ENCODE measurements at regions not wholly inside any gene's neighbourhood (a gene's known extent, or its start where the extent isn't known, plus 50 kb on each side); places are given as distances from the start of the nearest gene placed in this dataset.

- no peak for DNase-seq (ENCODE audit: low read depth)
- H3K4me3 ChIP-seq (ENCODE audit: low read depth, low read length), result no peak overlapping the region
- TF ChIP-seq POLR2A (IDR thresholded peaks at IDR 0.05; ENCODE audit: extremely low read depth, insufficient read length), result no peak
These were observed 58.1 kb upstream of the ZNF354A start for GRCh38 chr5:178788381-178789085.

GRCh38 chr5:178787889-178788288 lies 57.4 kb upstream of the ZNF354A start:
- no peak for TF ChIP-seq MYC (IDR thresholded peaks at IDR 0.05; ENCODE audit: low read depth, low read length)
- no peak for TF ChIP-seq MAX (IDR thresholded peaks at IDR 0.05; ENCODE audit: low read depth, low read length)
- no peak for TF ChIP-seq CTCF (IDR thresholded peaks at IDR 0.05; ENCODE audit: low read depth, low read length)
- TF ChIP-seq POLR2A (IDR thresholded peaks at IDR 0.05; ENCODE audit: extremely low read depth, insufficient read length), result no peak

GRCh38 chr5:178786859-178787499 lies 56.5 kb upstream of the ZNF354A start:
- no peak overlapping the region for H3K4me3 ChIP-seq (ENCODE audit: low read depth, low read length)
- DNase-seq (ENCODE audit: low read depth), result peak; percentile 21
- TF ChIP-seq CTCF (IDR thresholded peaks at IDR 0.05; ENCODE audit: low read depth, low read length), result no peak
- TF ChIP-seq POLR2A (IDR thresholded peaks at IDR 0.05; ENCODE audit: extremely low read depth, insufficient read length), result no peak
- TF ChIP-seq MYC (IDR thresholded peaks at IDR 0.05; ENCODE audit: low read depth, low read length), result no peak
- TF ChIP-seq MAX (IDR thresholded peaks at IDR 0.05; ENCODE audit: low read depth, low read length), result no peak

More at GRCh38 chr5:178787889-178788288, 57.4 kb upstream of the ZNF354A start:
- no peak for DNase-seq (ENCODE audit: low read depth)
- no peak overlapping the region for H3K4me3 ChIP-seq (ENCODE audit: low read depth, low read length)

- no peak overlapping the region for H3K4me3 ChIP-seq (ENCODE audit: low read depth, low read length)
- no peak for DNase-seq (ENCODE audit: low read depth)
- no peak for TF ChIP-seq MAX (IDR thresholded peaks at IDR 0.05; ENCODE audit: low read depth, low read length)
- TF ChIP-seq MYC (IDR thresholded peaks at IDR 0.05; ENCODE audit: low read depth, low read length), result no peak
- no peak for TF ChIP-seq POLR2A (IDR thresholded peaks at IDR 0.05; ENCODE audit: extremely low read depth, insufficient read length)
- no peak for TF ChIP-seq CTCF (IDR thresholded peaks at IDR 0.05; ENCODE audit: low read depth, low read length)
These were observed 56.0 kb upstream of the ZNF354A start for GRCh38 chr5:178786417-178786816.

- TF ChIP-seq POLR2A (IDR thresholded peaks at IDR 0.05; ENCODE audit: extremely low read depth, insufficient read length) (no peak), MYC (IDR thresholded peaks at IDR 0.05; ENCODE audit: low read depth, low read length) (no peak), MAX (IDR thresholded peaks at IDR 0.05; ENCODE audit: low read depth, low read length) (no peak), CTCF (IDR thresholded peaks at IDR 0.05; ENCODE audit: low read depth, low read length) (no peak)
- no peak overlapping the region for H3K4me3 ChIP-seq (ENCODE audit: low read depth, low read length)
- peak; percentile 89 for DNase-seq (ENCODE audit: low read depth)
These were observed 55.5 kb upstream of the ZNF354A start for GRCh38 chr5:178785999-178786398.

GRCh38 chr5:178784391-178784790 lies 53.9 kb upstream of the ZNF354A start:
- no peak for DNase-seq (ENCODE audit: low read depth)
- TF ChIP-seq CTCF (IDR thresholded peaks at IDR 0.05; ENCODE audit: low read depth, low read length) (no peak), POLR2A (IDR thresholded peaks at IDR 0.05; ENCODE audit: extremely low read depth, insufficient read length) (no peak), MYC (IDR thresholded peaks at IDR 0.05; ENCODE audit: low read depth, low read length) (no peak), MAX (IDR thresholded peaks at IDR 0.05; ENCODE audit: low read depth, low read length) (no peak)
- H3K4me3 ChIP-seq (ENCODE audit: low read depth, low read length), result no peak overlapping the region
